GM12878 (cell line): ENCODE measurements at regions not wholly inside any gene's neighbourhood (a gene's known extent, or its start where the extent isn't known, plus 50 kb on each side); places are given as distances from the start of the nearest gene placed in this dataset.

Experiments used
- ATAC-seq: fragments of 200-7000 bp; cut with Tn5 transposase; 3 replicates; pipeline ENCODE4 v1.9.1; 2020; ENCODE audit warnings: mild to moderate bottlenecking, moderate library complexity
- BruUV-seq: library from RNA; stranded (reverse); fragments of 400-500 nt; replicated peaks from 2 replicates; lab custom pipeline; 2021; lab: Mats Ljungman, UMichigan
- CTCF ChIA-PET: fragments of 300-600 bp; sonication (Branson Sonifier 250); formaldehyde crosslinking; extraction: SDS; loops from one replicate; lab custom pipeline; 2021; ENCODE audit warnings: inconsistent platforms; lab: Yijun Ruan, JAX
- POLR2A ChIA-PET: fragments of 350-600 bp; formaldehyde crosslinking; extraction: SDS; loops from one replicate; lab custom pipeline; 2021; ENCODE audit warnings: inconsistent platforms; lab: Charles Lee
- RAD21 ChIA-PET: fragments of 300-600 bp; sonication (Branson Sonifier 250); formaldehyde crosslinking; loops from one replicate; lab custom pipeline; 2023; ENCODE audit warnings: antibody characterized with exemption; ENCODE audit not compliant: unreplicated experiment; lab: Charles Lee
- SMC1A ChIA-PET: fragments of 300-600 bp; sonication (Branson Sonifier 250); formaldehyde crosslinking; loops from one replicate; lab custom pipeline; 2023; ENCODE audit not compliant: unreplicated experiment, uncharacterized antibody; lab: Charles Lee
- DNase-seq: peaks from one replicate; pipeline ENCODE4 v3.0.0-alpha.2; 2011; ENCODE audit warnings: low read depth, low spot score
- FAIRE-seq: peaks from 3 replicates; lab custom pipeline; 2011; peaks lifted over from hg19 to GRCh38; lab: Jason Lieb, UNC
- H2AFZ ChIP-seq: 2 replicates; pipeline ENCODE4 v1.6.0; 2011; ENCODE audit warnings: low read depth, low read length, control low read depth; ENCODE audit not compliant: control insufficient read depth
- H3K27ac ChIP-seq: 2 replicates; pipeline ENCODE4 v1.5.1; 2011; ENCODE audit warnings: control low read depth; ENCODE audit not compliant: control insufficient read depth, insufficient read depth
- H3K27me3 ChIP-seq, 2 experiments: replicated peaks in 1 of 2; 2 replicates each; pipeline versions ENCODE4 v1.6.0 to v1.6.1; 2011; ENCODE audit warnings: low read length in 1 of 2; ENCODE audit not compliant: control insufficient read depth in 2 of 2, insufficient read depth in 2 of 2
- H3K36me3 ChIP-seq, 2 experiments: 2 replicates each; pipeline ENCODE4 v1.5.1; 2011; ENCODE audit warnings: low read length in 1 of 2; ENCODE audit not compliant: control insufficient read depth in 2 of 2, insufficient read depth in 2 of 2
- H3K4me1 ChIP-seq: 2 replicates; pipeline ENCODE4 v1.6.1; 2011; ENCODE audit warnings: mild to moderate bottlenecking, low read length, moderate library complexity, mixed read lengths; ENCODE audit not compliant: control insufficient read depth, insufficient read depth
- H3K4me2 ChIP-seq: 2 replicates; pipeline ENCODE4 v1.6.0; 2011; ENCODE audit warnings: control low read depth; ENCODE audit not compliant: control insufficient read depth, insufficient read depth
- H3K4me3 ChIP-seq: fragments of 200-600 bp; sonication (generic); 2 replicates; pipeline ENCODE4 v1.5.1; 2016
- H3K79me2 ChIP-seq: 2 replicates; pipeline ENCODE4 v1.6.0; 2011; ENCODE audit warnings: low read length; ENCODE audit not compliant: control insufficient read depth, insufficient read depth
- H3K9ac ChIP-seq: 2 replicates; pipeline ENCODE4 v1.8.0; 2011; ENCODE audit warnings: low read length, control low read depth, mixed read lengths; ENCODE audit not compliant: control insufficient read depth, insufficient read depth
- H3K9me3 ChIP-seq: replicated peaks from 3 replicates; pipeline ENCODE4 v1.5.1; 2011; ENCODE audit warnings: mild to moderate bottlenecking, low read length; ENCODE audit not compliant: control insufficient read depth, insufficient read depth
- H4K20me1 ChIP-seq: 2 replicates; pipeline ENCODE4 v1.6.0; 2011; ENCODE audit not compliant: control insufficient read depth, insufficient read depth
- ASH2L ChIP-seq: fragments of 300-600, 200-600 bp; sonication (generic); IDR thresholded peaks from 2 replicates; pipeline ENCODE4 v1.6.1; 2017; ENCODE audit warnings: low read depth, mild to moderate bottlenecking, borderline replicate concordance
- BCL11A ChIP-seq: IDR thresholded peaks from 2 replicates; pipeline ENCODE4 v1.6.1; 2011; ENCODE audit warnings: low read depth, low read length
- CHD1 ChIP-seq: IDR thresholded peaks from 2 replicates; pipeline ENCODE4 v1.6.1; 2012; ENCODE audit warnings: low read depth, low read length, improper control_type of control experiment
- ESRRA ChIP-seq: IDR thresholded peaks from 2 replicates; pipeline ENCODE4 v1.6.1; 2012; ENCODE audit warnings: mild to moderate bottlenecking, low read length, improper control_type of control experiment
- ETV6 ChIP-seq, 2 experiments: fragments of 450-650 bp in 1 of 2; IDR thresholded peaks in 1 of 2; conservative IDR thresholded peaks in 1 of 2; 2 replicates each; pipeline ENCODE4 v1.6.1; 2014; ENCODE audit warnings: antibody characterized with exemption in 1 of 2, borderline replicate concordance in 1 of 2, low read depth in 1 of 2, mild to moderate bottlenecking in 1 of 2, moderate library complexity in 1 of 2
- HCFC1 ChIP-seq: fragments of 150-350 bp; IDR thresholded peaks from 2 replicates; pipeline ENCODE4 v1.6.1; 2014; ENCODE audit warnings: low read length
- MEF2B ChIP-seq: fragments of 450-650 bp; IDR thresholded peaks from 2 replicates; pipeline ENCODE4 v1.6.1; 2018; ENCODE audit warnings: mild to moderate bottlenecking, moderate library complexity; ENCODE audit not compliant: partially characterized antibody, poor library complexity, severe bottlenecking
- POLR2AphosphoS5 ChIP-seq: IDR thresholded peaks from 2 replicates; pipeline ENCODE4 v1.6.1; 2011; ENCODE audit warnings: mild to moderate bottlenecking, low read length, inconsistent platforms
- RB1 ChIP-seq: fragments of 450-650 bp; formaldehyde crosslinking; IDR thresholded peaks from 2 replicates; pipeline ENCODE4 v1.6.1; 2017; ENCODE audit warnings: mild to moderate bottlenecking, borderline replicate concordance
- RCOR1 ChIP-seq: conservative IDR thresholded peaks from 2 replicates; pipeline ENCODE4 v1.6.1; 2012; ENCODE audit warnings: low read depth, low read length, improper control_type of control experiment
- RFX5 ChIP-seq: IDR thresholded peaks from 2 replicates; pipeline ENCODE4 v1.6.1; 2011; ENCODE audit warnings: low read depth, low read length, improper control_type of control experiment
- SREBF2 ChIP-seq: IDR thresholded peaks from 2 replicates; pipeline ENCODE4 v1.6.1; 2012; ENCODE audit warnings: mild to moderate bottlenecking, low read length
- SRF ChIP-seq, 2 experiments: IDR thresholded peaks; 2 replicates each; pipeline ENCODE4 v1.6.1; 2011; ENCODE audit warnings: low read depth in 2 of 2, low read length in 2 of 2, mild to moderate bottlenecking in 1 of 2, moderate library complexity in 1 of 2
- TARDBP ChIP-seq: IDR thresholded peaks from 2 replicates; pipeline ENCODE4 v1.6.1; 2016; ENCODE audit warnings: borderline replicate concordance
- ZBTB40 ChIP-seq: fragments of 450-650 bp; IDR thresholded peaks from 2 replicates; pipeline ENCODE4 v1.6.1; 2016; ENCODE audit warnings: mild to moderate bottlenecking, moderate library complexity, borderline replicate concordance
- ZNF207 ChIP-seq: fragments of 450-650 bp; IDR thresholded peaks from 2 replicates; pipeline ENCODE4 v1.6.1; 2014; ENCODE audit warnings: antibody characterized with exemption, mild to moderate bottlenecking, borderline replicate concordance
- ZSCAN29 ChIP-seq: fragments of 450-650 bp; IDR thresholded peaks from 2 replicates; pipeline ENCODE4 v1.6.1; 2017; ENCODE audit warnings: mild to moderate bottlenecking, moderate library complexity
- WGBS: methylation state at CpG from one replicate; pipeline ENCODE4 v1.1.6; 2016; ENCODE audit warnings: low lambda C conversion rate; ENCODE audit not compliant: insufficient replicate concordance, insufficient coverage; ENCODE audit errors: missing lambda C conversion rate; 5-methylcytosine and 5-hydroxymethylcytosine counted together
- in situ Hi-C: fragments of 300-500 bp; cut with MboI; formaldehyde crosslinking; loops from 9 replicates; pipeline ENCODE4 v1.14.3; 2018; ENCODE audit warnings: mixed read lengths
- intact Hi-C: fragments of 100-400 bp; cut with micrococcal nuclease; formaldehyde crosslinking; loops from one replicate; pipeline ENCODE4 v1.14.2; 2022; ENCODE audit not compliant: unreplicated experiment

GRCh38 chr7:27361522-27361921 is 118.9 kb downstream of the EVX1 start:
- H3K4me3 ChIP-seq: no peak overlapping the region
- WGBS: 51% methylated on average over 10 of the region's 10 CpGs
- no peaks in the 10 kb centered on the region for H3K36me3 ChIP-seq
- peaks cover 0 to 2% of the 10 kb centered on the region in 2 experiments; a peak in 3 of 4 replicates for H3K27me3 ChIP-seq
- ChIA-PET POLR2A (no interaction called here), CTCF (interaction anchor here (0.7 kb wide), 1 partner anchor 361 kb away, joined by 3 read pairs; no protein-coding TSS in a partner anchor), RAD21 (no interaction called here), SMC1A (interaction anchor here (1.1 kb wide), 1 partner anchor 93 kb away, joined by 3 read pairs; no protein-coding TSS in a partner anchor)
- no peaks in the 10 kb centered on the region for H3K9me3 ChIP-seq
- in situ Hi-C loops (no loop called here), intact Hi-C loops (no loop called here)
- no TSS peak for BruUV-seq
- H4K20me1 ChIP-seq: no peaks in the 10 kb centered on the region
- no peak overlapping the region for H3K27ac ChIP-seq
- FAIRE-seq (no peak), DNase-seq (no peak), ATAC-seq (no peak)
- H3K4me1 ChIP-seq: no peaks in the 10 kb centered on the region
- H2AFZ ChIP-seq: no peak overlapping the region
- no peak overlapping the region for H3K9ac ChIP-seq
- H3K79me2 ChIP-seq: no peaks in the 10 kb centered on the region
- H3K4me2 ChIP-seq: no peak overlapping the region
- no peak for TF ChIP-seq ZSCAN29
- no peak for TF ChIP-seq CHD1
- TF ChIP-seq RB1: no peak
- TF ChIP-seq POLR2AphosphoS5: no peak
- TF ChIP-seq ESRRA: no peak
- TF ChIP-seq ASH2L: no peak
- TF ChIP-seq BCL11A: no peak
- no peak for TF ChIP-seq SRF (IDR thresholded peaks at IDR 0.05; ENCODE audit: low read depth in 2 of 2, low read length in 2 of 2)
- no peak for TF ChIP-seq MEF2B
- no peak for TF ChIP-seq RCOR1
- no peak for TF ChIP-seq ZBTB40
- no peak for TF ChIP-seq RFX5
- TF ChIP-seq TARDBP: no peak
- TF ChIP-seq ZNF207: no peak
- TF ChIP-seq SREBF2: no peak
- TF ChIP-seq HCFC1: no peak
- no peak for TF ChIP-seq ETV6 (conservative IDR thresholded peaks at IDR 0.05 in 1 of 2, IDR thresholded peaks at IDR 0.05 in 1 of 2; ENCODE audit: borderline replicate concordance in 1 of 2, low read depth in 1 of 2)
